ENCODE measurements at regions not wholly inside any gene's neighbourhood (a gene's known extent, or its start where the extent isn't known, plus 50 kb on each side); places are given as distances from the start of the nearest gene placed in this dataset.

DNA sequence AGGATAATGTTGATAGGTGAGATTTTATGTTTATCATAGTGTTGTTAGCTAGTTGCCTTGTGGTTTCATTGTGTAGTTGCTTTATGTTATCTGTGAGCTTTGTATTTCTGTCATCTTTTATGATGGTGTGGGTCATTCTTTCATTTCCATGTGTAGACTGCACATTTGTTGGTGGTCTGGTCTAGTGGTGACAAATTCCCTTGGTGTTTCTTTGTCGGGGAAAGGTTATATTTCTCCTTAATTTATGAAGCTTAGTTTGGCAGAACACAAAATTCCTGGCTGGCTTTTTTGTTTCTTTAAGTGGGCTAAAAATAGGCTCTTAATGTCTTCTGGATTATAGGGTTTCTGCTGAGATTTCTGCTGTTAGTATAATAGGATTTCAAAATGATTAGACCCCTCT, 347.2 kb upstream of the ADAMTS5 start:
- DNase-seq = no peak

DNA sequence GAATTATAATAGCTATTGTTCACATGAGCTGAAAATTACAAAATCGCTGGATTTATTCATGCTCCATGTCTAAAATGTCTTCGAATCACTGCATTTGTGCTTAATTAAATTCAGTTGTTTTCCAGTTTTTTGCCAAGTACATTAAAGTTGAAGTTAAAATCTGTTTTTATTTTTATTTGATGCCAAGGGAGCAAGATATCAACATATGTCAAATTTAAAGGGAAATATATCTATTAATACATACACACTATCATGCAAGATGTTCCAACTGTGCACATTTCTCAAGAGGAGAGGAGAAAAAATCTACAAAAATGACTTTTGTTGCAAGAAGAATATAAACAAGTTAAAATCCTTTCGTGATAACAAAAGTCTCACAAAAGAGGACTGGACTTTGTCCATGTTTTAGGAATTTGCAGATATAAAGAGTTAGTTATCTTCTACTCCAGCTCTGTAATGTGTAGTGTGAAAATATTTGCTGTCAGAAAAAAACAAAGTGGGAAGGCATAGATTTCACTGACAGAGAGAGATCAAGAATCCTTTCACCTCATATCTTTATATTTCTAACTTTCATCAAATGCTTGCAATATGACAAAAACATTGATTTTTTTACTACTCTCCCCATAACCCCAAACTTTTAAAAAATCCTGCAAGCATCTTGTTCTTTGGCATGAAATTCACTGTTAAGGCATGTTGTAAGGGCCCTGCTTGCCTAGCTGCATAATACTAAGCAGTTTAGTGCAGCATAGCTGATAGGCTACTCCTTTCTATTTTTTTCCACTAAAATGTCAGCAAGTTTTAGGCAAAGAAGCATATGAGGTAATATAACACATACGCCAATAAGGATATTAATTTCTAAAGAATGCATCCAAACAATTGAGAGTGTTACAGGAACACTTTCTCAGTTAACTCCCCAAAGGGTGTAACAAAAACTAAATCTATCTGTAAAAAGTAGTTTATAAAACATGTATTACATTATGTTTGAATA, 340.2 kb upstream of the ADAMTS5 start:
- DNase-seq = no peak

DNA sequence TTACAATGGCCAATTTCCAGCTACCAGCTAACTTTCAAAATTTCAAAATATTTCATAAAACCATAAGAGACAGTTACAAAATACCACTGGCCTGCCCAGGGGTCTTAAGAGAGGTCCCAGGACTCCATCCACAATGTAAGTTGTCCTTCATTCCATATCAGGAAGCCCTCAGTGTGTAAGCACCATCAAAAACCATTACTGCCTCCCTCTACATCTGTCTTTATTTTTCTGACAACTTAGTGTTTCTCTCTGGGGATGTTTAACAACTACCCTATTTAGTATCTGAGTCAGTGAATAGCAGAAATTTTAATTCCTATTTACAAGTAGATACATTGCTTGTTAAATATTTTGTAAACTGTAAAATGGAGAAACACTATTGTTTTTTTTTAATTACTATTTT, 339.3 kb upstream of the ADAMTS5 start:
- DNase-seq = no peak

DNA sequence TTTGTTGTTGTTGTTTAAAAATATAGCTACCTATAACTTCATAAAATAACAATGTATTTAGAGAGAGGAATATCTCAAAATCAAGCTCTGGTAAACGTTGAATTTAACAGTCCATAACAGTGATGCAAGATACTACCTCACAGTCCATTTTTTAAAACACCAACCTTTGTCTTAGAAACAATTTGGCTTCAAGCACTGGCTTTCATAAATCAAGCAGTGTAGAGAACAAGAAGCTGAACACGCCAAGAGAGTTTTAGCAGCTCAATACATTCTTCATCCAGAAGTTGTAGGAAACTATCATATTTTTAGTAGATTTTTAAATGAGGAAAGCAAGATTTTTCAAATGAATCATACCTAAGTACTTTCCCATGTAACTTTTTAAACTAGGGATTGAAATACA, 334.3 kb upstream of the ADAMTS5 start:
- no peak for DNase-seq

DNA sequence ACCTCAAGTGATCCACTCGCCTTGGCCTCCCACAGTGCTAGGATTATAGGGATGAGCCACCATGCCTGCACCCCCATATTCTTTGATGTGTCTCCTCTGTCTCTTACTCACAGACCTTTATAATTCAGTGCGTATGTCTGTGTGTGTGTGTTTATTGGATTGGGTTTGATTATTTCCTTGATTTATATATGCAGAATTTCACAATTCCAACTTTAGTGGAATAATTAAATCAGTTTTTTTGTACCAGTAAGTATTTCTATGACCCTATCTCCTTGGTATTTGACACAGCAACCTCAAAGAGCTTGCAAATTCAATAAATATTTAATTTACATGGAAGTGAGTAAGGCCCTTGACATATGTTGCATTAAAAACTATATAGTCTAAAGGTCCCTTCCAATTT, 333.9 kb upstream of the ADAMTS5 start:
- DNase-seq = no peak

DNA sequence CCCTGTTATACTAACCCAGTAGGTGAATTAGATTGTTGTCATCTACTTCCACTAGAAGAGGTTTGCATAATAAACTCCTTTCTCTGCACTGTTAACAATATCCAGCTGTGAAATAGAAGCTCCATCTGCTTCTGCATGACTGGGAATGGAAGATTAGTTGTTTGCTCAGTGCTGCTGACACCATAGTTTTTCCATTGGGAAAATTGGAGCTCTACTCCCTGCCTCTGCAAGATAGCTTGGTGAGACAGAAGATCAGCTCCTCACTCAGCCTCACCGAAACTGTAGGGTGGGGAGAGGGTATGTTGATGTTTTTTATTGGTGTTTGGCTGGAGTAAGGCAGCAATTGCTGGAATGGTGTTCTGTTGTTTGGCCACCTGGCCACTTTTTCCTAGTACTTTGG, 331.6 kb upstream of the ADAMTS5 start:
- DNase-seq = no peak

DNA sequence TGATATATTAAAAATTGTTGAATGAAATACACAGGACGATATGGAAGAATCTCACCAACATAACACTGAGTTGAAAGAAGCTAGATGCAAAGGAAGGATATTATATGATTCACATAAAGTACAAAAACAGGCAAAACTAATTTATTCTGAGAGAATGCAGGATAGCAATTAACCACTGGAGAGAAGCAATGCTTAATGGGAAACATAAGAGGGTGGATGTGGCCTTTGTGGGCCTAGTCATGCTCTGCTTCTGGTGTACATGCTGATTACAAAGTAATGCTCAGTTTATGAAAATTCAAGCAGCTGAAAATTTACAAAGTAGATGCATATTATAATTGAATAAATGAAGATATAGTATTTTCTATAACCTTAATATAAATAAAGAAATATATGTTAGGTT, 326.4 kb upstream of the ADAMTS5 start:
- no peak for DNase-seq

DNA sequence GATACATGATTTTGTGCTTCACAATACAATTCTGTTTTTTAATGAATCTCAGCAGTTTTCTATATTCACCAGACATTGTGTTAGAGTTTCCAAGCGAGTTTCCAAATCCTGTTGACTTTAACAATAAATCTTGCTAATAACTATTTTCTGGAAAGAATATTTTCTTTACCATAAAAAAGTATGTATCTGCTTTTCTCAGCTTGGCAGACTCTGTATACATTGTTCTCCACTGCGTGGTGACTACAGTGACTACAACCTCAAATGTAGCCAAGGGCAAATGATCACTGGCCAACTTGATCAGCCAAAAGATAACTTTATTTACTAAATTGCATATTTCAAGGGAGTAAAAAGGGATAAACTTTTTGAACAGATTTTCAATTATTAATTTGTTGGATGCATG, 325.9 kb upstream of the ADAMTS5 start:
- no peak for DNase-seq

DNA sequence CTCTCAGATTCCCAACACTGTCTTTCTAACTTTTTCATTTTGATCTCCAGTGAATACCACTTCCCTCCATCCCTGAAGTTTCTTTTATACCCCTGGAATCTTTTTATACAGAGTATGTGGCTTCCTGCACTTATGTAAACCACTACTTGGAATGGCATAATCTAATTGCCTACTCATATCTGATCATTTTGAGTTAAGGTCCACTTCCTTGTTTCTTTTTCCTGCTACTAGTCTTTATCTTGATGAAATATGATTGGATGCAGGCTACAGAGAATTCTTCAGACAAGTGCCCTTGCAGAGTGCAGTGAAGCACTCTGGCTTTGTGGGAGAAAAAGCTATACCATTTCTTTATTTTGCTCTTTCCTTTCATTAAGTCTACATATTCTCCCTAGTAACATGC, 325.3 kb upstream of the ADAMTS5 start:
- DNase-seq = no peak

DNA sequence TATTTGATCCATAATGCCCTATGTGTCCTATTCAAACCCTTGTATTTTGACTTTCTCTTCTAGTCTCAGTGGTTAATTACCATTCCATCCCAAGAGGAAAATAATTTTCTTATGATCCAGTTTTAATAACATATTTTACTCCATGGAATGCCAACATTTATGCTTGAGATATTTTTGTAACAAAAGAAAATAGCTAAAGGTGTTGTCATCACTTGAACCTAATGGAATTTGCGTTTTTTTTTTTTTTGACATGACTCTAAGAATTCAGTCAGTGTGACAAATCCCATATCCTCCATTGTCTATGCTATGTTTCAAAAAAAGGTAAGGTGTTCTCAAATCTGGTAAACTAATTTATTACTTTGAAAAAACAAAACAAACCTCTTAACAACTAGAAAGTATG, 324.1 kb upstream of the ADAMTS5 start:
- DNase-seq = no peak

DNA sequence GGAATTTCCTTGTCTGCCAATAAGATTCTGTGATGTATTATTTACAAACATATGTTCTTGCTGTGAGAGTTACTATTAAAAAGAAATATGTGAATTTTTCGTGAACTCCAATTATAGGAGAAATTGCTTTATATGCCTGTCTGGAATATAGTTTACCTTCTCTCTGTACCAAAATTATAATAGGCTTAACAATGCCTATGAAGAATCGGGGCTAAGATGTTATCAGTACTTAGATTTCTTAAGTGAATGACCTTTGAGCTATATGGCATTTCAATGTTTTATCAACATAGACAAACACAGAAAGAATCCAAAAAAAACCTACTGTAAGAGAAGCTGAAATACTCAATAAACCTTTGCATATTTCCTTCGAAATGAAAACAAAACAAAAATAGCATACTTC, 323.1 kb upstream of the ADAMTS5 start:
- no peak for DNase-seq

DNA sequence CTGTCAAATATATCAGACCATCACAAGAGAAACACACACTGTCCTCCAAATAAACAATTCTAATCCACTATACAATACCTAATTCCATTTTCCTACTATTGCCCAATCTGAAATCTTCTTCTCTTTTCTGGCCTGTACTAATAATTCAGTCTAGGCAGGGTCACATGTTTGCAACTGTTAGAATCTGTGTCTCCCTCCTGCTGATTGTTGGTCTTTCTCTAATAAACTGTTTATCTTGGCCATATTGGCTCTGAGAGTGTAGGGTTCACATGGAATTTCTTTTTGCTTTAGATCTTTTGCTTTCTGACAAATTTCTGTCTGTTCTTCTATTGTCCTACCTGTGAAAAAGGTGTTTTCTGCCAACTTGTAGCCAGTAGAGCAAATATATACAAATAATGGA, 319.9 kb upstream of the ADAMTS5 start:
- DNase-seq = no peak

DNA sequence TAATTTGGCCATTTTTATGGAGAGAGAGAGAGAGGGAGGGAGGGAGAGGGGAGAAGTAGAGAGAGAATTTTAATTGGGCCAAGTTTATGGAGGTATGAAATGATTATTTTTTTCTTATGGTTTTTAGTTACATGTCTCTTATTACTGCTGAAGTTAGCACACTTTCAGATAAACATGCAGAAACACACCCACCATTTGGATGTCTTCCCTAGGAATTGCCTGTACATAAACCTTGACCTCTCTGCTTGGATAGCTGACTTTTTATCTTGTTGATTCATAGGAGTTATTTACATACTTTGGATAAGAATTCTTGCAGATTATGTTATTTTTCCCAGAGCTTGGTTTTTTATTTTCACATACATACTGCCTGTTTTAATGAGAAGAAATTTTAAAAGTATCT, 310.2 kb upstream of the ADAMTS5 start:
- DNase-seq = no peak

DNA sequence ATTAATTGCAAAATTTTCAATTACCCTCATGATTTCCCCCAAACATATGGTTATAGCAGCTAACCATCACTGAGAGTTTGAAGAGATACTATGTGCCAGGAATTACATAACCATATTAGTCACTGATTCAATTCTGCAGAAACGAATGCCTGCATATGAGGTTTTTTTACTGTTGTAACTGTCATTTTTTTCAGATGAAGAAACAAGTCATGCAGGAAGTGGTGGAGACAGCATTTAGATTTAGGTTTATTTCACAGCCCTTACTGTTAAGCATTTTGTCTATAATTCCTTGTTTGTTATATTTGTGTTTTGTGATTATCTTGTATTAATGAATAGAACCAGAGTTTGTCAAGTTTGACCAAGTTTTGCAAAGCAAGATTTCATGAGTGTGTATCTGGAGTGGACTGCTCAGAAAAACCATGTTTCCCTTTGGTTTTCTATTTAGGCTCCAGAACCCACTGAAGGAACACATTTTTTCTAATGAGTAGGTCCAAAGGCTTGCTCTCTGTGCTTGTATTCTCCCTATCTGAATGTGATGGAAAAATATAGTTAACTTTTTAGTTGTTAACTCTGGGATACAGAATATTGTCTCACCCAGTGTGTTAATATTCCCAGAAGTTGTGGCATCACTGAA, 308.5 kb upstream of the ADAMTS5 start:
- DNase-seq = no peak

DNA sequence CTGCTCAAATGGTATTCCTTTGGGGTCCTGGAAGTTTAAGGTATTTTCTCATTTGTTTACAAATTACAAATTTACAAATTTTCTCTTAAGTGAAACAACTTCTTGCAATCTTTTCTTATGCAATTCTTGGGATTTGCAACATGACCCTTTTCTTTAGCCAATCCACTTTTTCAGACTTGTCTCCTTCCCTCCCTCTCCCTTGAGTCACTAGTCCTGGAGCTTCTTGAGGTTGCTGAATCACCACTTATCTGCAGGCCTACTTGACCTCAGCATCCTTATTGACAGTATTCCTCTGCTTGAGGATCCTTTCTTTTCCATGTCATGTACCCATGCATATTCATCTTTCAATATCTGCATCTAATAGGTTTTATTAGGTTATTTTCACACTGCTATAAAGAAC, 302.8 kb upstream of the ADAMTS5 start:
- DNase-seq = no peak

DNA sequence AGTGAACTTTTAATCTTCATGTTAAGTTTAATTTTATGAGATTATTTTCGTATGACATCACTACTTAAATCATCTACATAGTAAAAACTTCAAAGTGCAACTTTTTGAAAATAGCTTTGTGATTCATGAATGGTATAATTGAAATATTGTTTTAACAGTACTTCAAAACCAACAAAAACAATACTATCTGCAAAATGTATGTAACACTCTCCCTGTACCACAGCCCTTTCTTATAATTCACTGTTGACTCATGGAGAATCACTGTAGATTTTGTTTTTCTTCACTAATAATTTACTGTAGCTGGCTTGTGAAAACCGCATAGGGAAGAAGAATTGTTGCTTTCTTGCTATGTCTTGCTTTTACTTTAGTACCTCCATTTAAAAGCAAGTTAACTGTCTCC, 301.4 kb upstream of the ADAMTS5 start:
- DNase-seq = no peak

DNA sequence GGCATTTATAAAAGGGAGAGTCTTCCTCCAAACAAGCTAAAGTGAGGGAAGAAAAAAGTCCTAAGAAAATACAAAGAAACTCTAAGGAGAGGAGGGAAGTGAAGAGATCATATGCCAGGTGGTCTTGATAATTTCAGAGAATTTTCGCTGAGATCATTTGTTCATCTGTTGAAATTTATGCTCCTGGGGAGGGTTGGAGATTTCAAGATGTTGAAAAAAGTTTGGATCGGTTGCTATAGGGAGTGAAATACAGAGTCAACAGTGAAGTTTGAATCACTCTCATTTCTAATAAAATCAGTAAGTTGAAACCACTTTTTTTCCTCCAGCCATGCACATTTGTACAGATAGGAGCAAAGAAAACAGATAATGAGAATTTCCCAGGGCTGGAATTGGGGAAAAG, 299.1 kb upstream of the ADAMTS5 start:
- DNase-seq = no peak

DNA sequence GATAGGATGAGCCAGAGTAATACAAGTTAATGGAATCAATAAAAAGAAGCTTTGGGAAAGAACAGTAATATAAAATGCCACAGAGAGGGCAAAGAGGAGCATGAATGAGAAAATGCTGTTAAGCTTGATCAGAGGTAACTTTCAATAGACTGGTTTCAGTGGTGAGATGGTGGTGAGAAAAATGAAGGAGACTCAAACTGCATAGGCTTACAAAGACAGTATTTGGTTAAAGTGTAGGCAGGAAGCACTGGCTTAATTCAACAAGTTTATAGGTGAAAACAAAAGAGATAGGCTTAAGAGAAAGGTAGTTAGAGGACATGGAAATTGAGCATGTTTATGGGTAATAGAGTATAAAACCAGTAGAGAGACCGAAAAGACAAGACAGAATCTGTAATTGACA, 298.6 kb upstream of the ADAMTS5 start:
- no peak for DNase-seq

DNA sequence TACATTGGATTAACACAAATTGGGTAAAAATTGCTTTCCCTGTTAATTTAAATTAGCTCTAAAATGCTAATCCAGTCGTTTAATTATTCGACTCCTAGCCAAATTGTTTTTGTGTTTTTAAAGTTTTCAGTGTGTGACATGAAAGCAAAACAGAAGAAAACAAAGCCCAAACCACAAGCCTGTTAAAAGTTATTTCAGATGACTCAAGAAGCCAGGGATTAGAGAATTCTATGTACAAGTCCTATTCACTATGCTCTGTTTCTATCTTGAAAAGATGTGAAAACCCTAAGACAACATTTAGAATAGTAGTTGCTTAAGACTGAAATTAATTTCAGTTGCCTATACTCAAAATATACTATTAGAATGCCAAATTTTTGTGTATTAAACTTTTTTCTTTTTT, 294.8 kb upstream of the ADAMTS5 start:
- no peak for DNase-seq

DNA sequence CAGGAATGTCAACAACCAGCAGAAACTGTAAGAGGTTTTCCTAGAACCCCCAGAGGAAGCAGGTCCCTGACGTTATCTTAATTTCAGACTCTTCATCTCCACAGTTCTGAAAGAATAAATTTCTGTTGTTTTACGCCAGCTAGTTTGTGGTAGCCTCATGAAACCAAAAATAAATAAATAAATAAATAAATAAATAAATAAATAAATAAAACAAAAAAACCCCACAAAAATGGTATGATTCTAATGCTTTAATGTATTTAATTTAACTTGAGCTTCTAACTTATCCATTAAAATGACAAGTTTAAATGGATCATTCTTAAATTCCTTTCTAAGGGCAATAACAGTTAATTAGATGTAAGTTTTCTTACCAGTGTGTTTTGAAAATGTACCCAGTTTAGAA, 293.8 kb upstream of the ADAMTS5 start:
- no peak for DNase-seq

DNA sequence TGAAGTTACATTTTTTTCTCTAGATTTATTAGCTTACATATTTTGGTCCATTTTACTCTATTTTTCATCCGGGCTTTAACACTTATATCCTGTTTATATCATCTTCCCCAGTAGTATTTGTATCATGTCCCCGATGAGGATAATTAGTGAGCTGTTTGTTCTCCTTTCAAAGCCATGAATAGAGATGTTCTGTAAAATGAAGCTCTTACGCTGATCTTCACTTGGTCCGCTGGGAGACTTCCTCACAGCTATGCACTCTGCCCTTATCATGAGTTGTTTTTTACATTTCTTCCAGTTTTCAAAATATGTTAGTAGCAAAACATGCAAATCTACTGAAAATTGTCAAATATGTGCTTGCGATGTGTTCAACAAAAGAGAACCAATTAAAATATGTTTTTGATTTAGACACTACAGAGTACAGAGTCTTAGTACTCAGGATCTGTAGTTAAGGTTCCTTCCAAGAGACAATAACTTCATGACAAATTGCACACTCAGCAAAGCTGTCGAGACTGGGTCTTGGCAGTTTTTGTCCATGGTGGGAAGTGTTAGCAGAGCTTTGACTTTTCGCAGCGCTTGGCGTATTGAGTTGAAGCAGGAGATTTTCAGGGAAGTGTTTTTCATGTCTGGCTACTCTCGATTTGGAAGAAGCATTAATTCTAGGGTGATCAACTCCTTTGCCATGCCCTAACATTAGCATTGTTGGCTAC, 292.0 kb upstream of the ADAMTS5 start:
- no peak for DNase-seq

DNA sequence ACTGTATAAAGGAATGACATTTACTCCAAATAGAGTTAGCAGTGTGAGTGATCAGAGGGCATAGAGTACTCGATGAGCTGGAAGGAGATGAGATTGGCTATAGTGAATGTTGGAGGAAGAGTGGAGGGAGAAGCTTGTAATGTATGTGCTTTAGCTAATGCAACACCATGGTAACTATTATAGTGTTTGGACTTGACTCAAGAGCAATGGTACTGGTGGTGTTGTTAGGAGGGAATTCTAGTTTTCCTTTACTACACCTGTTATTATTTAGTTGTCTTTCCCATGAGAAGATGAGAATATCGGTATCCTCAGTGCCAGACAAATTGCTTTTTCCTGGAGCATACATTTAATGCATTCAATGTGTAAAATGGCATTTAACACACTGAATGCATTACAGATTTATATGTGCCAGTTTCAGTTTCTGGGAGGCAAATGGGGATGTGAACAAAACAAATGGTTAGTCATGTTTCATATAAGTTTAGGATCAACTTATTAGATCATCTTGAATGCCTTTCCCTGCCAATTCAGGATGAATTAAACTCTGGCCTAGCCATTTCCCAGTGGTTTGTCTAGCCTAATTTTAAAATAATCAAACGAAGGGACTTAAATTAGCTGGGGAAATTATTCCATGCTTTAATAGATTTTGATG, 291.1 kb upstream of the ADAMTS5 start:
- DNase-seq = no peak

DNA sequence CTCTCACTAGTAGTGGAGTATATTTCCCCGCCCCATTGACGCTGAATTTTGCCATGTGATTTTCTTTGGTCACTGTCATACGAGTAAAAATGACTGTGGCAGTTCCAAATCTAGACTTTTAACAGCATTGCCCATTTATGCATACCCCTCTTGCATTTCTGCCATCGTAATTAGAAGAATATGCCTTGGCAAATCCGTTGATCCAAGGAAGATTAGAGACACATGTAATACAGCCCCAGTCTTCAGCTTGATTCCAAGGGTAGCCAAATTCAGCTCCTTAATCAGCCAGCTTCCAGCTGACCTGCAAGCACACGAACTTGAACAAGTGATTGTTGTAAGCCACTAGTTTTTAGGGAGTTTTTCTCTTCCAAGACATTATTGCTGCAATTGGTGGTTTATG, 290.3 kb upstream of the ADAMTS5 start:
- no peak for DNase-seq

Data from activated CD4-positive, alpha-beta T cell treated with anti-CD3 and anti-CD28 coated beads, Interleukin-2, amount 50 U/mL, for 4 hours (primary cell).